ENCODE measurements at regions not wholly inside any gene's neighbourhood (a gene's known extent, or its start where the extent isn't known, plus 50 kb on each side); places are given as distances from the start of the nearest gene placed in this dataset.
A peak's percentile ranks its signal among the peaks of the same experiment; 100 is the strongest.

DNA sequence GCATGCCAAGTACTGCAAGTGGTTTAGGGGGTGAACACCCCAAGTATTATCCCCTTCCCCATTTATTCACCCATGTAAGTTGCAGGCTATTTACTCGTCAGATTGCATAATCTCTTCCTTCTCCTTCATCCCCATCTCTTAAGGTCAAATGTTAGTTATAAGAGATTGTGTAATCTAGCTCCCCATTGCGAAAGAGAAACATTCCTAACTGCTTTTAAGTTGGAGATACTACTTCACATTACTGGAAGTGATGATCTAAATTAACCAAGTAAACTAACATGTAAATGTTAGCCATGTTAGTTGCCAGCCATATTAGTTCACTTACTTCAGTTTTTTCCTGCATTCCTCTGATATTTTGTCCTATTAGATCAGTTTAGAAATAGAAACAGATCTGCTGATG is 262.3 kb downstream of the TAF11L14 start:
- no peaks in the 10 kb centered on the region for H3K36me3 ChIP-seq (replicated peaks in 1 of 2; ENCODE audit: control insufficient read depth in 1 of 2, insufficient read depth in 2 of 2, low read length in 2 of 2)
- no peak overlapping the region for H3K4me3 Mint-ChIP-seq
- no peaks in the 10 kb centered on the region for H3K9me3 ChIP-seq (replicated peaks in 1 of 2; ENCODE audit: control insufficient read depth in 1 of 2, insufficient read depth in 1 of 2, low read length in 2 of 2)
- H3K36me3 Mint-ChIP-seq = no peaks in the 10 kb centered on the region
- H3K4me1 Mint-ChIP-seq = peaks cover 12% of the 10 kb centered on the region
- intact Hi-C loops (cut with micrococcal nuclease) = no loop called here
- no peak overlapping the region for H3K27ac ChIP-seq (ENCODE audit: low read depth in 1 of 2, low read length in 2 of 2)
- H3K4me1 ChIP-seq (ENCODE audit: control insufficient read depth in 1 of 2, insufficient read depth in 2 of 2, low read length in 2 of 2) = peaks cover 14% of the 10 kb centered on the region in 2 donors
- peak overlapping the region in 2 of 7 donors; percentile 60 to 80 for H3K27ac Mint-ChIP-seq
- no peak overlapping the region for H3K4me3 ChIP-seq (replicated peaks in 1 of 3; ENCODE audit: low read depth in 2 of 3, low read length in 3 of 3)
- H3K4me2 ChIP-seq (replicated peaks; ENCODE audit: extremely low read depth, low read length, poor library complexity, severe bottlenecking) = peak overlapping the region; percentile 0
- H3K9me3 Mint-ChIP-seq = peaks cover 0 to 11% (median 8%) of the 10 kb centered on the region in 7 donors
- H3K27me3 ChIP-seq (ENCODE audit: control insufficient read depth in 2 of 2, insufficient read depth in 2 of 2, low read length in 2 of 2) = no peaks in the 10 kb centered on the region
- WGBS (ENCODE audit: insufficient coverage) = no CpG with 5 or more reads among the region's 2 CpGs
- H2AFZ ChIP-seq (ENCODE audit: insufficient read depth, low read depth, low read length, poor library complexity, severe bottlenecking) = no peak overlapping the region
- no peaks in the 10 kb centered on the region for H3K79me2 ChIP-seq (ENCODE audit: insufficient read depth, low read length)
- no peak overlapping the region for H3K9ac ChIP-seq (ENCODE audit: insufficient read depth, low read length, poor library complexity, severe bottlenecking)
- DNase-seq = peak; percentile 2 to 54 (median 43)
- TF ChIP-seq, protein P1, sequence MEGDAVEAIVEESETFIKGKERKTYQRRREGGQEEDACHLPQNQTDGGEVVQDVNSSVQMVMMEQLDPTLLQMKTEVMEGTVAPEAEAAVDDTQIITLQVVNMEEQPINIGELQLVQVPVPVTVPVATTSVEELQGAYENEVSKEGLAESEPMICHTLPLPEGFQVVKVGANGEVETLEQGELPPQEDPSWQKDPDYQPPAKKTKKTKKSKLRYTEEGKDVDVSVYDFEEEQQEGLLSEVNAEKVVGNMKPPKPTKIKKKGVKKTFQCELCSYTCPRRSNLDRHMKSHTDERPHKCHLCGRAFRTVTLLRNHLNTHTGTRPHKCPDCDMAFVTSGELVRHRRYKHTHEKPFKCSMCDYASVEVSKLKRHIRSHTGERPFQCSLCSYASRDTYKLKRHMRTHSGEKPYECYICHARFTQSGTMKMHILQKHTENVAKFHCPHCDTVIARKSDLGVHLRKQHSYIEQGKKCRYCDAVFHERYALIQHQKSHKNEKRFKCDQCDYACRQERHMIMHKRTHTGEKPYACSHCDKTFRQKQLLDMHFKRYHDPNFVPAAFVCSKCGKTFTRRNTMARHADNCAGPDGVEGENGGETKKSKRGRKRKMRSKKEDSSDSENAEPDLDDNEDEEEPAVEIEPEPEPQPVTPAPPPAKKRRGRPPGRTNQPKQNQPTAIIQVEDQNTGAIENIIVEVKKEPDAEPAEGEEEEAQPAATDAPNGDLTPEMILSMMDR (IDR thresholded peaks at IDR 0.05) = no peak
- H3K27me3 Mint-ChIP-seq (ENCODE audit: low read depth in 3 of 3) = no peaks in the 10 kb centered on the region
- H4K20me1 ChIP-seq (ENCODE audit: insufficient read depth, low read length) = no peaks in the 10 kb centered on the region

DNA sequence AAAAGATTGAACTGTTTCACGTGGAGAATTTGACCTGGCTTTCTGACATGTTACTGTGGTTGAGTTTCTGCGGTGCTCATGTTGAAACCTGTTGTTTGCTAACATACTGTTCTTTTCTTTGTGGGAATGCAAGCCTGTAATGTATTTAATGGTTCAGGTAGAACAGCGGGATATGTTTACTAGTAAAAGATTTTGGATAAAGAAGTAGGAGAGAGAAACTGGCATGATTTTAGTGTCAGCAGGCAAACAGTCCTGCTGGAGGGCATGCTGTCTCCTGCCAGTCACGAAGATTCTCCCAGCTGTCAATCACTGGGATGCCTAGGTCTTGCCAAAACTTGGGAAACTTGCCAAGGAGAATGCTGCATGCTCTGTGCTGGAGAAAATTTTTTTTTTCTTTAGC is 263.5 kb downstream of the TAF11L14 start:
- H3K4me3 Mint-ChIP-seq = no peak overlapping the region
- H3K9me3 Mint-ChIP-seq = peaks cover 2 to 12% (median 7%) of the 10 kb centered on the region in 7 donors
- peaks cover 12% of the 10 kb centered on the region for H3K4me1 Mint-ChIP-seq
- no peaks in the 10 kb centered on the region for H4K20me1 ChIP-seq (ENCODE audit: insufficient read depth, low read length)
- H3K27ac Mint-ChIP-seq = no peak overlapping the region
- no peaks in the 10 kb centered on the region for H3K36me3 Mint-ChIP-seq
- H2AFZ ChIP-seq (ENCODE audit: insufficient read depth, low read depth, low read length, poor library complexity, severe bottlenecking) = no peak overlapping the region
- H3K27me3 Mint-ChIP-seq (ENCODE audit: low read depth in 3 of 3) = no peaks in the 10 kb centered on the region
- 75% methylated on average over 4 of the region's 4 CpGs for WGBS (ENCODE audit: insufficient coverage)
- H3K9ac ChIP-seq (ENCODE audit: insufficient read depth, low read length, poor library complexity, severe bottlenecking) = no peak overlapping the region
- intact Hi-C loops (cut with micrococcal nuclease) = no loop called here
- no peak overlapping the region for H3K4me3 ChIP-seq (replicated peaks in 1 of 3; ENCODE audit: low read depth in 2 of 3, low read length in 3 of 3)
- H3K27me3 ChIP-seq (ENCODE audit: control insufficient read depth in 2 of 2, insufficient read depth in 2 of 2, low read length in 2 of 2) = no peaks in the 10 kb centered on the region
- no peak for DNase-seq
- H3K36me3 ChIP-seq (replicated peaks in 1 of 2; ENCODE audit: control insufficient read depth in 1 of 2, insufficient read depth in 2 of 2, low read length in 2 of 2) = no peaks in the 10 kb centered on the region
- no peak overlapping the region for H3K4me2 ChIP-seq (replicated peaks; ENCODE audit: extremely low read depth, low read length, poor library complexity, severe bottlenecking)
- H3K79me2 ChIP-seq (ENCODE audit: insufficient read depth, low read length) = no peaks in the 10 kb centered on the region
- TF ChIP-seq, protein P1 (IDR thresholded peaks at IDR 0.05) = no peak
- H3K27ac ChIP-seq (ENCODE audit: low read depth in 1 of 2, low read length in 2 of 2) = no peak overlapping the region
- peaks cover 14% of the 10 kb centered on the region in 2 donors for H3K4me1 ChIP-seq (ENCODE audit: control insufficient read depth in 1 of 2, insufficient read depth in 2 of 2, low read length in 2 of 2)
- H3K9me3 ChIP-seq (replicated peaks in 1 of 2; ENCODE audit: control insufficient read depth in 1 of 2, insufficient read depth in 1 of 2, low read length in 2 of 2) = no peaks in the 10 kb centered on the region

All from CD14-positive monocyte (primary cell).